ENCODE measurements at regions not wholly inside any gene's neighbourhood (a gene's known extent, or its start where the extent isn't known, plus 50 kb on each side); places are given as distances from the start of the nearest gene placed in this dataset.

DNA sequence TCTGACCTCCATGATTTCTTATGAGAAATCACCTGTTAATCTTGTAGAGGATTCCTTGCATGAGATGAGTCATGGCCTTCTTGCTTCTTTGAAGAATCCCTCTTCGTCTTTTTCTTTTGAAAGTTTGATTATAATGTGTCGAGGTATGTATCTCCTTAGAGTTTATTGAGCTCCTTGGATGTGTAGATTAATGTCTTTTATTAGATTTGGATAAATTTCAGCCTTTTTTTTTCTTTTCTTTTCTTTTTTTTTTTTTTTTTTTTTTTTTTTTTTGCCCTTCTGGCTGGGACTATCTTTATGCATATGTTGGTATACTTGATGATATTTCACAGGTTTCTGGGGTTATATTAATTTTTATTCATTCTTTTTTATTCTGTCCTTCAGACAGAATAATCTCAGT lies 72.3 kb upstream of the ITGA4 start:
- intact Hi-C loops (cut with DNase I; ENCODE audit: low total_unique reads) = no loop called here
- H3K27me3 ChIP-seq = no peaks in the 10 kb centered on the region
- H3K36me3 ChIP-seq = no peaks in the 10 kb centered on the region
- H3K4me3 ChIP-seq = no peak overlapping the region
- no peak overlapping the region for H3K27ac ChIP-seq
- no peaks in the 10 kb centered on the region for H3K9me3 ChIP-seq
- no peak for DNase-seq
- no peaks in the 10 kb centered on the region for H3K4me1 ChIP-seq
- TF ChIP-seq, protein P1, sequence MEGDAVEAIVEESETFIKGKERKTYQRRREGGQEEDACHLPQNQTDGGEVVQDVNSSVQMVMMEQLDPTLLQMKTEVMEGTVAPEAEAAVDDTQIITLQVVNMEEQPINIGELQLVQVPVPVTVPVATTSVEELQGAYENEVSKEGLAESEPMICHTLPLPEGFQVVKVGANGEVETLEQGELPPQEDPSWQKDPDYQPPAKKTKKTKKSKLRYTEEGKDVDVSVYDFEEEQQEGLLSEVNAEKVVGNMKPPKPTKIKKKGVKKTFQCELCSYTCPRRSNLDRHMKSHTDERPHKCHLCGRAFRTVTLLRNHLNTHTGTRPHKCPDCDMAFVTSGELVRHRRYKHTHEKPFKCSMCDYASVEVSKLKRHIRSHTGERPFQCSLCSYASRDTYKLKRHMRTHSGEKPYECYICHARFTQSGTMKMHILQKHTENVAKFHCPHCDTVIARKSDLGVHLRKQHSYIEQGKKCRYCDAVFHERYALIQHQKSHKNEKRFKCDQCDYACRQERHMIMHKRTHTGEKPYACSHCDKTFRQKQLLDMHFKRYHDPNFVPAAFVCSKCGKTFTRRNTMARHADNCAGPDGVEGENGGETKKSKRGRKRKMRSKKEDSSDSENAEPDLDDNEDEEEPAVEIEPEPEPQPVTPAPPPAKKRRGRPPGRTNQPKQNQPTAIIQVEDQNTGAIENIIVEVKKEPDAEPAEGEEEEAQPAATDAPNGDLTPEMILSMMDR (IDR thresholded peaks at IDR 0.05) = no peak

- intact Hi-C loops (cut with DNase I; ENCODE audit: low total_unique reads) = no loop called here
- no peaks in the 10 kb centered on the region for H3K27me3 ChIP-seq
- H3K27ac ChIP-seq = no peak overlapping the region
- DNase-seq = no peak
- no peaks in the 10 kb centered on the region for H3K4me1 ChIP-seq
- TF ChIP-seq, protein P1 (IDR thresholded peaks at IDR 0.05) = no peak
- H3K36me3 ChIP-seq = no peaks in the 10 kb centered on the region
- H3K4me3 ChIP-seq = no peak overlapping the region
- H3K9me3 ChIP-seq = no peaks in the 10 kb centered on the region
These were observed 67.7 kb upstream of the ITGA4 start for GRCh38 chr2:181389524-181389923.

- H3K4me3 ChIP-seq = no peak overlapping the region
- intact Hi-C loops (cut with DNase I; ENCODE audit: low total_unique reads) = no loop called here
- no peak for DNase-seq
- H3K27ac ChIP-seq = no peak overlapping the region
- H3K27me3 ChIP-seq = no peaks in the 10 kb centered on the region
- TF ChIP-seq, protein P1 (IDR thresholded peaks at IDR 0.05) = no peak
- H3K36me3 ChIP-seq = no peaks in the 10 kb centered on the region
- H3K4me1 ChIP-seq = no peaks in the 10 kb centered on the region
- H3K9me3 ChIP-seq = no peaks in the 10 kb centered on the region
These were observed 63.7 kb upstream of the ITGA4 start for GRCh38 chr2:181393472-181393871.

DNA sequence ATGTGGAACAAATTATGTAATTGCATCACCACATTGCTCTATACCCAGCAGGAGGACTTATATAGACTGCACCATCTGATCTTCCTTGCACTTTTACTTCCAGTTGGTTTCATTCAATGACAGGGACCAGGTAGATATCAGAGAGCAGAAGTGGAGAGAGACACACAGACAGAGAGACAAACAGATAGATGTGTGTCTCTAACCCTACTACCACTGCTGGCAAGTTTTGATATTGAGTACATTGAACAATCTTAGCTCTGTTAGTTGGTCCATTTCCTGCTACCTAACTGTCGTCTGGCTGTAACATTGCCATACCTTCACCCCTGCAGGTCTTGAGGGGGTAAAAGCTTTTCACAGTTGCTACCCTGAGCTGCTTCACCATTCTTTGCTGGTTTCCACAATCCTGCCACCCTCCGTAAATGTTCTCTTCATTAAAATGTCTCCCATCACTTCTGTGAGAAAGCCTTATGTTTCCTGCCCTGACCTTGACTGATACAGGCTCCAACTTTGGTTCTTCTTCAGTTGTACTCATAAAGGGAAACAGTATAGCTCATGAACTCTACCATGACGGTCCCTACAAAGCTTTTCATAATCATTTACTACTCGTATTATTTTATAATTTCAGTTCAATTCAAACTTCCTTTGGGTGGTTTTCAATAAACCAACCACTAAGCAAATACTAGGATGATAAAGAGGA lies 62.3 kb upstream of the ITGA4 start:
- H3K4me3 ChIP-seq = no peak overlapping the region
- intact Hi-C loops (cut with DNase I; ENCODE audit: low total_unique reads) = loop anchor here (5.0 kb wide), 1 partner anchor 317 kb away; no protein-coding TSS in a partner anchor
- H3K4me1 ChIP-seq = no peaks in the 10 kb centered on the region
- H3K36me3 ChIP-seq = no peaks in the 10 kb centered on the region
- H3K9me3 ChIP-seq = no peaks in the 10 kb centered on the region
- H3K27ac ChIP-seq = no peak overlapping the region
- DNase-seq = no peak
- H3K27me3 ChIP-seq = no peaks in the 10 kb centered on the region
- TF ChIP-seq, protein P1 (IDR thresholded peaks at IDR 0.05) = no peak

DNA sequence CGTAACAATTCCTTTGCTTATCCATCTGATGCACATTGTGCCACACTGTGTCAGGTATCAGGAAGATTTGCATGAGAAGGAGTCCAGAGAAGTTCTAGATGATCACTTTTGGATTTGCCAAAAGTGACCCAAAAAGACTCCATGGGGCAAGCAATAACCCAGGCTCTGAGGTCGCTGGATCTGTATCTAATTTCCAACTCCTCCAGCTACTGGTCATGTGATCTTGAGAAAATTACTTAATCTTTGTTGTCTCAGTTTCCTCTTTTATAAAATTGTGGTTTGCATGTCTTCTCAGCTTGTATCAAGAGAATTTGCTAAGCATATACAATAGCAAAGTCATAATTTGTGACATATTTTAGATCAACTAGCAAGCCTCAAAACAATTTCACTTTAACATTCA lies 61.3 kb upstream of the ITGA4 start:
- H3K36me3 ChIP-seq = no peaks in the 10 kb centered on the region

More for the DNA sequence above, 61.3 kb upstream of the ITGA4 start:
- no peaks in the 10 kb centered on the region for H3K4me1 ChIP-seq
- DNase-seq = no peak
- H3K4me3 ChIP-seq = no peak overlapping the region
- no peak overlapping the region for H3K27ac ChIP-seq
- no peaks in the 10 kb centered on the region for H3K9me3 ChIP-seq
- H3K27me3 ChIP-seq = no peaks in the 10 kb centered on the region
- TF ChIP-seq, protein P1 (IDR thresholded peaks at IDR 0.05) = no peak
- intact Hi-C loops (cut with DNase I; ENCODE audit: low total_unique reads) = loop anchor here (5.0 kb wide), 1 partner anchor 316 kb away; no protein-coding TSS in a partner anchor

Data from tibial artery (tissue), 4 donors.